ENCODE measurements at regions not wholly inside any gene's neighbourhood (a gene's known extent, or its start where the extent isn't known, plus 50 kb on each side); places are given as distances from the start of the nearest gene placed in this dataset.

GRCh38 chr5:92748072-92748676 is 832.8 kb downstream of the NR2F1-AS1 start:
- no peaks in the 10 kb centered on the region for H3K9me3 ChIP-seq (ENCODE audit: control insufficient read depth, insufficient read depth, low read depth, low read length)
- no peak overlapping the region for H3K4me3 ChIP-seq (replicated peaks in 1 of 4; ENCODE audit: control extremely low read depth in 1 of 4, insufficient read depth in 1 of 4, low read depth in 3 of 4, low read length in 4 of 4)
- TF ChIP-seq CTCF (conservative IDR thresholded peaks at IDR 0.05 in 1 of 2, IDR thresholded peaks at IDR 0.05 in 1 of 2; ENCODE audit: low read depth in 1 of 2, low read length in 2 of 2) (no peak), EZH2 (IDR thresholded peaks at IDR 0.05; ENCODE audit: low read length, missing control alignments) (no peak)
- H3K4me1 ChIP-seq (ENCODE audit: control insufficient read depth, extremely low read depth, insufficient read depth, low read length) = no peaks in the 10 kb centered on the region
- H3K27me3 ChIP-seq (ENCODE audit: control insufficient read depth, insufficient read depth, low read length) = no peaks in the 10 kb centered on the region
- H3K4me2 ChIP-seq (ENCODE audit: extremely low read depth, insufficient read depth, low read length) = no peak overlapping the region
- H3K27ac ChIP-seq (ENCODE audit: insufficient read depth, low read length) = no peak overlapping the region
- no peak for DNase-seq (ENCODE audit: low read depth in 2 of 2)
- no peak overlapping the region for H2AFZ ChIP-seq (ENCODE audit: low read length)
- H3K36me3 ChIP-seq (ENCODE audit: control insufficient read depth, insufficient read depth, low read length) = no peaks in the 10 kb centered on the region
- no peaks in the 10 kb centered on the region for H4K20me1 ChIP-seq (ENCODE audit: control insufficient read depth, extremely low read depth, insufficient read depth, low read length)
- H3K9ac ChIP-seq (ENCODE audit: insufficient read depth, low read length) = no peak overlapping the region
- H3K79me2 ChIP-seq (ENCODE audit: control insufficient read depth, insufficient read depth, low read length) = no peaks in the 10 kb centered on the region

GRCh38 chr5:92741906-92742305 is 839.1 kb downstream of the NR2F1-AS1 start:
- Histone ChIP-seq H3K27me3 (ENCODE audit: control insufficient read depth, insufficient read depth, low read length) (no peaks in the 10 kb centered on the region), H3K27ac (ENCODE audit: insufficient read depth, low read length) (no peak overlapping the region), H3K4me1 (ENCODE audit: control insufficient read depth, extremely low read depth, insufficient read depth, low read length) (no peaks in the 10 kb centered on the region), H3K4me3 (replicated peaks in 1 of 4; ENCODE audit: control extremely low read depth in 1 of 4, insufficient read depth in 1 of 4, low read depth in 3 of 4, low read length in 4 of 4) (no peak overlapping the region), H4K20me1 (ENCODE audit: control insufficient read depth, extremely low read depth, insufficient read depth, low read length) (no peaks in the 10 kb centered on the region), H3K79me2 (ENCODE audit: control insufficient read depth, insufficient read depth, low read length) (no peaks in the 10 kb centered on the region), H3K9me3 (ENCODE audit: control insufficient read depth, insufficient read depth, low read depth, low read length) (no peaks in the 10 kb centered on the region), H3K4me2 (ENCODE audit: extremely low read depth, insufficient read depth, low read length) (no peak overlapping the region), H3K9ac (ENCODE audit: insufficient read depth, low read length) (no peak overlapping the region), H2AFZ (ENCODE audit: low read length) (no peak overlapping the region), H3K36me3 (ENCODE audit: control insufficient read depth, insufficient read depth, low read length) (no peaks in the 10 kb centered on the region)
- TF ChIP-seq CTCF (conservative IDR thresholded peaks at IDR 0.05 in 1 of 2, IDR thresholded peaks at IDR 0.05 in 1 of 2; ENCODE audit: low read depth in 1 of 2, low read length in 2 of 2) (no peak), EZH2 (IDR thresholded peaks at IDR 0.05; ENCODE audit: low read length, missing control alignments) (no peak)
- DNase-seq (ENCODE audit: low read depth in 2 of 2) = no peak

- TF ChIP-seq CTCF (conservative IDR thresholded peaks at IDR 0.05 in 1 of 2, IDR thresholded peaks at IDR 0.05 in 1 of 2; ENCODE audit: low read depth in 1 of 2, low read length in 2 of 2) = no peak
- no peak for TF ChIP-seq EZH2 (IDR thresholded peaks at IDR 0.05; ENCODE audit: low read length, missing control alignments)
- no peak overlapping the region for H3K9ac ChIP-seq (ENCODE audit: insufficient read depth, low read length)
- DNase-seq (ENCODE audit: low read depth in 2 of 2) = no peak
- no peak overlapping the region for H3K27ac ChIP-seq (ENCODE audit: insufficient read depth, low read length)
- H3K36me3 ChIP-seq (ENCODE audit: control insufficient read depth, insufficient read depth, low read length) = no peaks in the 10 kb centered on the region
- no peaks in the 10 kb centered on the region for H3K79me2 ChIP-seq (ENCODE audit: control insufficient read depth, insufficient read depth, low read length)
- no peaks in the 10 kb centered on the region for H3K27me3 ChIP-seq (ENCODE audit: control insufficient read depth, insufficient read depth, low read length)
- no peaks in the 10 kb centered on the region for H4K20me1 ChIP-seq (ENCODE audit: control insufficient read depth, extremely low read depth, insufficient read depth, low read length)
- no peaks in the 10 kb centered on the region for H3K4me1 ChIP-seq (ENCODE audit: control insufficient read depth, extremely low read depth, insufficient read depth, low read length)
- H2AFZ ChIP-seq (ENCODE audit: low read length) = no peak overlapping the region
- H3K4me2 ChIP-seq (ENCODE audit: extremely low read depth, insufficient read depth, low read length) = no peak overlapping the region
- H3K9me3 ChIP-seq (ENCODE audit: control insufficient read depth, insufficient read depth, low read depth, low read length) = no peaks in the 10 kb centered on the region
- H3K4me3 ChIP-seq (replicated peaks in 1 of 4; ENCODE audit: control extremely low read depth in 1 of 4, insufficient read depth in 1 of 4, low read depth in 3 of 4, low read length in 4 of 4) = no peak overlapping the region
Observed at GRCh38 chr5:92734211-92734940, 846.6 kb downstream of the NR2F1-AS1 start.

Measured in fibroblast of lung (primary cell).